GM10248 (cell line): ENCODE measurements at regions not wholly inside any gene's neighbourhood (a gene's known extent, or its start where the extent isn't known, plus 50 kb on each side); places are given as distances from the start of the nearest gene placed in this dataset.

Source experiments
- CTCF ChIA-PET: fragments of 300-600 bp; sonication (Branson Sonifier 250); formaldehyde crosslinking; extraction: SDS; loops from one replicate; lab custom pipeline; 2021; ENCODE audit warnings: antibody characterized with exemption; lab: Yijun Ruan, JAX
- POLR2A ChIA-PET: fragments of 350-650 bp; sonication (Branson Sonifier 250); formaldehyde crosslinking; extraction: SDS; loops from one replicate; lab custom pipeline; 2020; ENCODE audit warnings: antibody characterized with exemption; lab: Yijun Ruan, JAX
- DNase-seq: peaks from one replicate; pipeline ENCODE4 v3.0.0; 2012; ENCODE audit errors: extremely low spot score
- TF ChIP-seq, protein P1 (sequence below): IDR thresholded peaks from 2 replicates; pipeline ENCODE4 v1.5.1; 2012; ENCODE audit warnings: mild to moderate bottlenecking, low read depth; ENCODE audit errors: extremely low read depth, missing control alignments, control extremely low read depth

DNA sequence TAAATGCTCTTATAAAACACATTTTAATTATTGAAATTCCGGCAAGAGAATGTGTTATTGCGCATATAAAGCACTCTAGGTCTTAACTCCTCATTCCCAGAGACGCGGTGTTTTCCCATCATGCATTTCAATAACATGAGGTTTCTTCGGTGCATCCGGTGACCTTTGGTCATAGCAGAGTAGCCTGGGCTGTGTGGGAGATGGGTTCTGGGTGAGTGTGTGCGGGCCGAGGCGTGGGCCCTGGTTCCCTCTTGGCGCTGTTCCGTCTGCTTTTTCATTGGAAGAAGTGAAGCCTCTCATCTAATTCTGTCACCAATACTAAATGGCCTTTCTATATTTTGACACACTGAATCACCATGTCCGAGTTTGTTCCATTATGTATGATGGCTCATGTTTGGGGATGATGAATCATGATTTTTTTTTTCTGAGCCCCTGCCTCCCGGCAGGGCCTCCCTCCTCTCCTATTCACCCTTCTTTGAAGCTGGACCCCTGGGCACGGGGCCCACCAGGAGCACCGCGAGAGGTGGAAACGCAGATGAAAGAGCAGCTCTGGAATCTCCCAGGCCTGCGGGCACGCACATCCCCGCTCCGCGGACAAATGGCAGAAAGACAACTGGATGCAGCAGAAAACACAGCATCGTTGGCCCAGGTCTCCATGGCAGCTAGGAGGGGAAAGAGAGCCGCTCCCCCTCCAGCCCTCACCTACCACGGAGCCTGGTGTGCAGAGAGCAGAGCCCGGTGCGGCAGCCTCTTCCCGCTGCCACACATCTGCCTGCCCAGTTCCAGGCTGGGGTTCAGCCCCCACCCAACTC is 85.8 kb upstream of the HPCAL1 start:
- ChIA-PET CTCF (interaction anchor here (0.8 kb wide), 1 partner anchor 14 kb away, joined by 3 read pairs; no protein-coding TSS in a partner anchor), POLR2A (no interaction called here)
- TF ChIP-seq, protein P1, sequence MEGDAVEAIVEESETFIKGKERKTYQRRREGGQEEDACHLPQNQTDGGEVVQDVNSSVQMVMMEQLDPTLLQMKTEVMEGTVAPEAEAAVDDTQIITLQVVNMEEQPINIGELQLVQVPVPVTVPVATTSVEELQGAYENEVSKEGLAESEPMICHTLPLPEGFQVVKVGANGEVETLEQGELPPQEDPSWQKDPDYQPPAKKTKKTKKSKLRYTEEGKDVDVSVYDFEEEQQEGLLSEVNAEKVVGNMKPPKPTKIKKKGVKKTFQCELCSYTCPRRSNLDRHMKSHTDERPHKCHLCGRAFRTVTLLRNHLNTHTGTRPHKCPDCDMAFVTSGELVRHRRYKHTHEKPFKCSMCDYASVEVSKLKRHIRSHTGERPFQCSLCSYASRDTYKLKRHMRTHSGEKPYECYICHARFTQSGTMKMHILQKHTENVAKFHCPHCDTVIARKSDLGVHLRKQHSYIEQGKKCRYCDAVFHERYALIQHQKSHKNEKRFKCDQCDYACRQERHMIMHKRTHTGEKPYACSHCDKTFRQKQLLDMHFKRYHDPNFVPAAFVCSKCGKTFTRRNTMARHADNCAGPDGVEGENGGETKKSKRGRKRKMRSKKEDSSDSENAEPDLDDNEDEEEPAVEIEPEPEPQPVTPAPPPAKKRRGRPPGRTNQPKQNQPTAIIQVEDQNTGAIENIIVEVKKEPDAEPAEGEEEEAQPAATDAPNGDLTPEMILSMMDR, result no peak
- no peak for DNase-seq

DNA sequence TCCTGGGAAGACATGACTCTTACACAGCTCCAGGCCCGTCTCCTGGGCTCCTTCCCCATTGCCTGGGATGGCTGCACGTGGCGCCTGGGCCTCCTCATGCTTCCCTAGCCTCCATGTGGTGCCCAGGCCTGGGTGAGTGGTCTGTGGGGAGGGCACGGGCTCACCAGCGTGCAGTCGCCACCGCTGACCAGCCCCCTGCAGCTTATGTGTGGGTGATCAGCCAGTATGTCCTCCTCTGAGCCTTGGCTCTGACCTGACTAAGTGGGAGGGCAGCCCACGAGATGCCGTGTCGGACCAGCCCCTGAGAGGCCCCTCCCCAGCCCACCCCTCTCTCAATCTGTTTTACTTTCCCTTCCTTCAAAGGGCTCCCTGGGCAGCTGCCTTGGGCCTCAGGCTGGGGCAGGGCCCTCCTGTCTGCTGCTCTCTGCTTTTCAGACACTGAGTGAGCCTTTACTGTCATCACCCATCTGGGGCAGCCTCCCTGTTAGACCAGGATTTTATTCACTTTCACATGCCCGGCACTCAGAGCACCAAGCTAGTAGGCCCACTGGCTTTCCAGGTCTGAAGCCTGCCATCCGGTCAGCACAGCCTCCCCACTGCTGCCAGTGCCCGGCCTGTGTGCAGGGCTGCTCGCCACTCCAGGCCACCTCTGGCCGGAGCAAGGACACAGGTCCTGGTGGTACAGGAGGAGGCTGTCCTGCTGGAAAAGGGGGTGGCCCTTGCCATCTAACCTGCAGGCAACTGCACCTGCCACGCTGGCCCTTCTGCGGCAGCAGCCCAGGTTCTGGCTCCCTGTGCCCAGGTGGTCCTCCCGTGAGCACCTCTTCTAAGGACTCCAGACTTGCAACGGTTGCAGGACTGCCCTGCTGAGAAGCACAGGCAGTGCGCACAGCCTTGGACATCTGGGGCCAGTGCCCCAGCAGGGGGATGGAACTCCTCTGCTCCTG is 84.9 kb upstream of the HPCAL1 start:
- POLR2A ChIA-PET, result no interaction called here
- no peak for DNase-seq
- TF ChIP-seq, protein P1, result no peak
- CTCF ChIA-PET, result interaction anchor here (0.7 to 0.8 kb wide), 2 partner anchors 13 to 19 kb away, joined by 3 read pairs; no protein-coding TSS in a partner anchor

DNA sequence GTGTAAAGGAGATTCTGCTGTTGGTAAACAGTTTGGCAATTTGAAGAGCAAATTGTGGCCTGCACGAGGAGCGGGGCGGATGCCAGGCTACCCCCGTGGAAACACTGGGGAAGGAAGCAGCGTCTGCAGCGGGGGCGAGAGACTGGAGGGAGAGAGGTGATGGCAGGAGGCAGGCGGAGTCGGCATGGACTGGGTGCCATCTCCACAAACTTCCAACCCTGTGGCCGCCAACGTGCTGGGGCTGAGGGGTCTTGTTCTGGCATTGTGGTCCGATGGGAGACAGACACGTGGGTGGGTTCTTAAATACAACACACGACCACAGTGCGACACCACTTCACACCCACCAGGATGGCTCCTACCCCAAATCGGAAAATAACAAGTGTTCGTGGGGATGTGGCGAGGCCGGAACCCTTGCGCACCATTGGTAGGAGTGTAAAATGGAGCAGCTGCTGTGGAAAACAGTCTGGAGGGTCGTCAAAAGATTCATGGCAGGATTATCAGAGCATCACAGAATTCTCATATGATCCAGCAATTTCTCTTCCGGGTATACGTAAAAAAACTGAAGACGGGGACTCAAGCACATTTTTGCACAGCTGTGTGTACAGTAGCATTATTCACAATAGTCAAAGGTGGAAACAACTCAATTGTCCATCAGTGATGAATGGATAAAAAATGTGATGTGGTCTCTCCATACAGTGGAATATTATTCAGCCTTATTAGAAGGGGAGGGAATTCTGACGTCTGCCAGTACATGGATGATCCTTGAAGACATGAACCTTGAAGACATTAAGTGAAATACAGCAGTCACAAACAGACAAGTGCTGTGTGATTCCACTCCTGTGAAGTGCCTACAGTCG is 82.4 kb upstream of the HPCAL1 start:
- ChIA-PET POLR2A (no interaction called here), CTCF (no interaction called here)
- TF ChIP-seq, protein P1, result no peak
- no peak for DNase-seq

DNA sequence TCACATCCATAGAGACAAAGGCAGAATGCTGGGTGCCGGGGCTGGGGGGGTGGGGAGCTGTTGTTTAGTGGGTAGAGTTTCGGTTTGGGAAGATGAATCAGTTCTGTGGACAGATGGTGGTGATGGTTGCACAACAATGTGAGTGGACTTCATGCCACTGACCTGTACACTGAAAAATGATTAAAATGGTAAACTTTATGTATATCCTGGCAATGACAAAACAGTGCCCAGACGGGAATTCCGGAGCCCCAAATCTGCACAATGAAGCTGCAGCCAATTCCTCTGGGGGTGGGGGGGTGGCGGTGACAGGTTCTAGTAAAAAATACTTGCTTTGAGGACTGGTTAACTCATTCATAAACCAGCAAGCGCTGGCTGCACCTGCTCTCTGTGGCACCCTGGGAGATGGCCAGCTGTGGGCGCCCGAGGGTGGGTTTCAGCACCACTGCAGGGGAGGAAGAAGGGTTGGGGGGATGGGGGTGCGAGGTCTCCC is 81.8 kb upstream of the HPCAL1 start:
- POLR2A ChIA-PET, result no interaction called here
- no peak for DNase-seq
- CTCF ChIA-PET, result no interaction called here
- TF ChIP-seq, protein P1, result no peak

DNA sequence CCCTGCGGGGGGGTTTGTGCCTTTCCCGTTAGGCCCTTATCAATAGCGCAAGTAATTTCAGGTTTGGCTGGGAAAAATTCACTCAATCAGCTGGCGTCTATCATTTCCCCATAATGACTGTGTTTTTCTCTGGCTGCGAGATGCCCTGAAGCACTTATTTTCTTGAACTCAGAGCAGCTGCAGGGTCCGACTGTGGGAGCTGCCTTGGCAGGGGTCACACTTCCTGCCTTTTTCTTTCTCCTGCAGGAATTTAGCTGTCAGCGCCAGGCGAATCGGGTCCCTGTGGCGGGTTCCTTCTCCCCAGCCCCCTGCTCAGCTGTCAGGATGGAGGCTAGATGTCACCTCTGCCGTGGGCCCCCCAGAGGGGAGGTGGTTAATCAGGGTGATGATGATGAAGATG is 81.3 kb upstream of the HPCAL1 start:
- ChIA-PET CTCF (no interaction called here), POLR2A (no interaction called here)
- TF ChIP-seq, protein P1, result no peak
- no peak for DNase-seq
